GM12878 (cell line): ENCODE measurements at regions not wholly inside any gene's neighbourhood (a gene's known extent, or its start where the extent isn't known, plus 50 kb on each side); places are given as distances from the start of the nearest gene placed in this dataset.

Experiments
- ATAC-seq: fragments of 200-7000 bp; cut with Tn5 transposase; 3 replicates; pipeline ENCODE4 v1.9.1; 2020; ENCODE audit warnings: mild to moderate bottlenecking, moderate library complexity
- BruUV-seq: library from RNA; stranded (reverse); fragments of 400-500 nt; replicated peaks from 2 replicates; lab custom pipeline; 2021; lab: Mats Ljungman, UMichigan
- CTCF ChIA-PET: fragments of 300-600 bp; sonication (Branson Sonifier 250); formaldehyde crosslinking; extraction: SDS; loops from one replicate; lab custom pipeline; 2021; ENCODE audit warnings: inconsistent platforms; lab: Yijun Ruan, JAX
- POLR2A ChIA-PET: fragments of 350-600 bp; formaldehyde crosslinking; extraction: SDS; loops from one replicate; lab custom pipeline; 2021; ENCODE audit warnings: inconsistent platforms; lab: Charles Lee
- RAD21 ChIA-PET: fragments of 300-600 bp; sonication (Branson Sonifier 250); formaldehyde crosslinking; loops from one replicate; lab custom pipeline; 2023; ENCODE audit warnings: antibody characterized with exemption; ENCODE audit not compliant: unreplicated experiment; lab: Charles Lee
- SMC1A ChIA-PET: fragments of 300-600 bp; sonication (Branson Sonifier 250); formaldehyde crosslinking; loops from one replicate; lab custom pipeline; 2023; ENCODE audit not compliant: unreplicated experiment, uncharacterized antibody; lab: Charles Lee
- DNase-seq: peaks from one replicate; pipeline ENCODE4 v3.0.0-alpha.2; 2011; ENCODE audit warnings: low read depth, low spot score
- FAIRE-seq: peaks from 3 replicates; lab custom pipeline; 2011; peaks lifted over from hg19 to GRCh38; lab: Jason Lieb, UNC
- H2AFZ ChIP-seq: 2 replicates; pipeline ENCODE4 v1.6.0; 2011; ENCODE audit warnings: low read depth, low read length, control low read depth; ENCODE audit not compliant: control insufficient read depth
- H3K27ac ChIP-seq: 2 replicates; pipeline ENCODE4 v1.5.1; 2011; ENCODE audit warnings: control low read depth; ENCODE audit not compliant: control insufficient read depth, insufficient read depth
- H3K27me3 ChIP-seq, 2 experiments: replicated peaks in 1 of 2; 2 replicates each; pipeline versions ENCODE4 v1.6.0 to v1.6.1; 2011; ENCODE audit warnings: low read length in 1 of 2; ENCODE audit not compliant: control insufficient read depth in 2 of 2, insufficient read depth in 2 of 2
- H3K36me3 ChIP-seq, 2 experiments: 2 replicates each; pipeline ENCODE4 v1.5.1; 2011; ENCODE audit warnings: low read length in 1 of 2; ENCODE audit not compliant: control insufficient read depth in 2 of 2, insufficient read depth in 2 of 2
- H3K4me1 ChIP-seq: 2 replicates; pipeline ENCODE4 v1.6.1; 2011; ENCODE audit warnings: mild to moderate bottlenecking, low read length, moderate library complexity, mixed read lengths; ENCODE audit not compliant: control insufficient read depth, insufficient read depth
- H3K4me2 ChIP-seq: 2 replicates; pipeline ENCODE4 v1.6.0; 2011; ENCODE audit warnings: control low read depth; ENCODE audit not compliant: control insufficient read depth, insufficient read depth
- H3K4me3 ChIP-seq: fragments of 200-600 bp; sonication (generic); 2 replicates; pipeline ENCODE4 v1.5.1; 2016
- H3K79me2 ChIP-seq: 2 replicates; pipeline ENCODE4 v1.6.0; 2011; ENCODE audit warnings: low read length; ENCODE audit not compliant: control insufficient read depth, insufficient read depth
- H3K9ac ChIP-seq: 2 replicates; pipeline ENCODE4 v1.8.0; 2011; ENCODE audit warnings: low read length, control low read depth, mixed read lengths; ENCODE audit not compliant: control insufficient read depth, insufficient read depth
- H3K9me3 ChIP-seq: replicated peaks from 3 replicates; pipeline ENCODE4 v1.5.1; 2011; ENCODE audit warnings: mild to moderate bottlenecking, low read length; ENCODE audit not compliant: control insufficient read depth, insufficient read depth
- H4K20me1 ChIP-seq: 2 replicates; pipeline ENCODE4 v1.6.0; 2011; ENCODE audit not compliant: control insufficient read depth, insufficient read depth
- CBFB ChIP-seq: IDR thresholded peaks from 2 replicates; pipeline ENCODE4 v1.6.1; 2016; ENCODE audit warnings: antibody characterized with exemption, low read depth
- FOS ChIP-seq: IDR thresholded peaks from 3 replicates; pipeline ENCODE4 v1.6.1; 2011; ENCODE audit warnings: borderline replicate concordance; ENCODE audit not compliant: insufficient read length; ENCODE audit errors: extremely low read depth
- IRF4 ChIP-seq: IDR thresholded peaks from 2 replicates; pipeline ENCODE4 v1.6.1; 2011; ENCODE audit warnings: low read depth, low read length
- MAX ChIP-seq: IDR thresholded peaks from 2 replicates; pipeline ENCODE4 v1.6.1; 2012; ENCODE audit warnings: low read depth, low read length, improper control_type of control experiment
- STAT1 ChIP-seq: fragments of 450-650 bp; conservative IDR thresholded peaks from 2 replicates; pipeline ENCODE4 v1.6.1; 2014; ENCODE audit warnings: antibody characterized with exemption, mild to moderate bottlenecking
- TBL1XR1 ChIP-seq: IDR thresholded peaks from 2 replicates; pipeline ENCODE4 v1.6.1; 2012; ENCODE audit warnings: low read depth, low read length, improper control_type of control experiment
- YY1 ChIP-seq: IDR thresholded peaks from 2 replicates; pipeline ENCODE4 v1.6.1; 2011; ENCODE audit warnings: low read depth, mild to moderate bottlenecking, low read length
- ZNF24 ChIP-seq: fragments of 450-650 bp; IDR thresholded peaks from 2 replicates; pipeline ENCODE4 v1.6.1; 2017; ENCODE audit warnings: antibody characterized with exemption, mild to moderate bottlenecking
- WGBS: methylation state at CpG from one replicate; pipeline ENCODE4 v1.1.6; 2016; ENCODE audit warnings: low lambda C conversion rate; ENCODE audit not compliant: insufficient replicate concordance, insufficient coverage; ENCODE audit errors: missing lambda C conversion rate; 5-methylcytosine and 5-hydroxymethylcytosine counted together
- in situ Hi-C: fragments of 300-500 bp; cut with MboI; formaldehyde crosslinking; loops from 9 replicates; pipeline ENCODE4 v1.14.3; 2018; ENCODE audit warnings: mixed read lengths
- intact Hi-C: fragments of 100-400 bp; cut with micrococcal nuclease; formaldehyde crosslinking; loops from one replicate; pipeline ENCODE4 v1.14.2; 2022; ENCODE audit not compliant: unreplicated experiment

GRCh38 chr7:136079478-136079892 lies 102.3 kb upstream of the MTPN start:
- no peak overlapping the region for H3K27ac ChIP-seq
- no peaks in the 10 kb centered on the region for H3K36me3 ChIP-seq
- RAD21 ChIA-PET, result no interaction called here
- DNase-seq (no peak), ATAC-seq (no peak), FAIRE-seq (no peak)
- H3K9me3 ChIP-seq, result no peaks in the 10 kb centered on the region
- WGBS, result 71% methylated on average over 4 of the region's 4 CpGs
- BruUV-seq, result no TSS peak
- no peak overlapping the region for H3K9ac ChIP-seq
- H3K79me2 ChIP-seq, result no peaks in the 10 kb centered on the region
- no peak for TF ChIP-seq MAX
- POLR2A ChIA-PET, result no interaction called here
- H2AFZ ChIP-seq, result no peak overlapping the region
- no peak overlapping the region for H3K4me2 ChIP-seq
- no peaks in the 10 kb centered on the region for H3K27me3 ChIP-seq
- no peaks in the 10 kb centered on the region for H3K4me1 ChIP-seq
- no peaks in the 10 kb centered on the region for H4K20me1 ChIP-seq
- in situ Hi-C loops (no loop called here), intact Hi-C loops (no loop called here)
- no peak overlapping the region for H3K4me3 ChIP-seq
- CTCF ChIA-PET, result no interaction called here
- SMC1A ChIA-PET, result interaction anchor here (0.6 kb wide), 1 partner anchor 1164 kb away, joined by 3 read pairs; no protein-coding TSS in a partner anchor

GRCh38 chr7:136079066-136079465 lies 101.9 kb upstream of the MTPN start:
- Histone ChIP-seq H2AFZ (no peak overlapping the region), H3K27me3 (no peaks in the 10 kb centered on the region), H3K79me2 (no peaks in the 10 kb centered on the region), H3K27ac (no peak overlapping the region), H3K9me3 (no peaks in the 10 kb centered on the region), H3K4me3 (no peak overlapping the region), H3K4me1 (no peaks in the 10 kb centered on the region), H3K9ac (no peak overlapping the region), H4K20me1 (no peaks in the 10 kb centered on the region), H3K36me3 (no peaks in the 10 kb centered on the region), H3K4me2 (no peak overlapping the region)
- FAIRE-seq (no peak), ATAC-seq (no peak), DNase-seq (no peak)
- intact Hi-C loops (no loop called here), in situ Hi-C loops (no loop called here)
- ChIA-PET CTCF (no interaction called here), SMC1A (no interaction called here), POLR2A (no interaction called here), RAD21 (no interaction called here)
- WGBS, result 100% methylated on average over 1 of the region's 1 CpG
- TF ChIP-seq STAT1, result no peak
- TF ChIP-seq FOS, result no peak
- TF ChIP-seq IRF4, result no peak
- no peak for TF ChIP-seq YY1
- no peak for TF ChIP-seq TBL1XR1
- no peak for TF ChIP-seq CBFB
- TF ChIP-seq ZNF24, result no peak
- BruUV-seq, result no TSS peak
